Hepatocyte (in vitro differentiated cells): ENCODE measurements at regions not wholly inside any gene's neighbourhood (a gene's known extent, or its start where the extent isn't known, plus 50 kb on each side); places are given as distances from the start of the nearest gene placed in this dataset.

ENCODE experiments used
- DNase-seq: peaks from one replicate; pipeline ENCODE4 v3.0.0-alpha.2; 2016; ENCODE audit warnings: low spot score
- H2AFZ ChIP-seq: fragments of 200-600 bp; sonication (generic); 2 replicates; pipeline ENCODE4 v1.6.0; 2016; ENCODE audit warnings: antibody characterized with exemption, mild to moderate bottlenecking
- H3K27ac ChIP-seq: fragments of 200-600 bp; sonication (generic); 2 replicates; pipeline ENCODE4 v1.5.1; 2016; ENCODE audit warnings: mild to moderate bottlenecking
- H3K27me3 ChIP-seq: fragments of 200-600 bp; sonication (generic); 2 replicates; pipeline ENCODE4 v1.6.1; 2016
- H3K36me3 ChIP-seq: fragments of 200-600 bp; sonication (generic); replicated peaks from 2 replicates; pipeline ENCODE4 v1.5.1; 2016; ENCODE audit warnings: low read depth; ENCODE audit not compliant: insufficient read depth
- H3K4me1 ChIP-seq: fragments of 200-600 bp; sonication (generic); 2 replicates; pipeline ENCODE4 v1.5.1; 2016; ENCODE audit warnings: mild to moderate bottlenecking, moderate library complexity; ENCODE audit not compliant: insufficient read depth
- H3K4me2 ChIP-seq: fragments of 200-600 bp; sonication (generic); 2 replicates; pipeline ENCODE4 v1.6.0; 2016
- H3K4me3 ChIP-seq: fragments of 200-600 bp; sonication (generic); 2 replicates; pipeline ENCODE4 v1.5.1; 2016; ENCODE audit warnings: mild to moderate bottlenecking
- H3K79me2 ChIP-seq: fragments of 200-600 bp; sonication (generic); 2 replicates; pipeline ENCODE4 v1.6.0; 2017; ENCODE audit warnings: mild to moderate bottlenecking
- H3K9me2 ChIP-seq: fragments of 200-600 bp; sonication (generic); replicated peaks from 2 replicates; pipeline ENCODE4 v1.6.0; 2017; ENCODE audit warnings: mild to moderate bottlenecking; ENCODE audit not compliant: insufficient read depth
- H3K9me3 ChIP-seq: fragments of 200-600 bp; sonication (generic); 2 replicates; pipeline ENCODE4 v1.5.1; 2016; ENCODE audit warnings: low read depth, mild to moderate bottlenecking
- H4K20me1 ChIP-seq: fragments of 200-600 bp; sonication (generic); 2 replicates; pipeline ENCODE4 v1.6.0; 2016; ENCODE audit warnings: mild to moderate bottlenecking; ENCODE audit not compliant: insufficient read depth, poor library complexity, severe bottlenecking
- EZH2 ChIP-seq: fragments of 200-600 bp; sonication (generic); IDR thresholded peaks from 2 replicates; pipeline ENCODE4 v1.6.1; 2016; ENCODE audit warnings: antibody characterized with exemption, mild to moderate bottlenecking, borderline replicate concordance
- EZH2phosphoT487 ChIP-seq: fragments of 200-600 bp; sonication (generic); IDR thresholded peaks from one replicate; pipeline ENCODE4 v1.6.1; 2018; ENCODE audit warnings: antibody characterized with exemption, mild to moderate bottlenecking, low read depth, moderate library complexity; ENCODE audit not compliant: unreplicated experiment, severe bottlenecking
- WGBS: methylation state at CpG from one replicate; pipeline ENCODE4 v1.1.6; 2016; ENCODE audit warnings: low lambda C conversion rate; ENCODE audit errors: missing lambda C conversion rate; 5-methylcytosine and 5-hydroxymethylcytosine counted together
- TF ChIP-seq, protein P1 (sequence below): fragments of 200-600 bp; sonication (generic); IDR thresholded peaks from 2 replicates; pipeline ENCODE4 v1.5.1; 2016; ENCODE audit warnings: antibody characterized with exemption, mild to moderate bottlenecking; ENCODE audit not compliant: poor library complexity

DNA sequence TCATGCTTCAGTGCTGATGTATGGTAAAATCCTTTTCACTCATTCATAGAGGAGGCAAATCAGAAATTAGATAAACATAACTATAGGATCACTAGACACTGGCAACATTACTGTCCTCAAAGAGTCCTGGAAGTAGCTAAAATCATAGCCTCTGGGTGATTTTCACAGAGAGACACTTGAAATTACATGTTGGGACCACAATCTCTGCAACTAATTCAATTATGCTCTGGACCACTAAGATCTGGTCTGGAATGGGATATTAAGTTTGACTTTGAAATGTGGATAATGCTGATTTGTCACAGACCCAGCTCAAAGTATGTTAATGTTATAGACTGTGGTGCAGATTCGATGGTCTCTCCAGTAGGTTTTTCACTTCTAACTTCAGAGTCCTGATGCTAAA, 214.6 kb upstream of the CCNH start:
- WGBS, result 93% methylated on average over 1 of the region's 1 CpG
- Histone ChIP-seq H3K4me3 (no peak overlapping the region), H3K79me2 (no peaks in the 10 kb centered on the region), H3K4me1 (no peaks in the 10 kb centered on the region), H3K9me3 (no peaks in the 10 kb centered on the region), H2AFZ (no peak overlapping the region), H3K9me2 (no peaks in the 10 kb centered on the region), H3K27ac (no peak overlapping the region), H3K36me3 (no peaks in the 10 kb centered on the region), H4K20me1 (no peaks in the 10 kb centered on the region), H3K27me3 (no peaks in the 10 kb centered on the region), H3K4me2 (no peak overlapping the region)
- no peak for TF ChIP-seq EZH2phosphoT487
- DNase-seq, result no peak

DNA sequence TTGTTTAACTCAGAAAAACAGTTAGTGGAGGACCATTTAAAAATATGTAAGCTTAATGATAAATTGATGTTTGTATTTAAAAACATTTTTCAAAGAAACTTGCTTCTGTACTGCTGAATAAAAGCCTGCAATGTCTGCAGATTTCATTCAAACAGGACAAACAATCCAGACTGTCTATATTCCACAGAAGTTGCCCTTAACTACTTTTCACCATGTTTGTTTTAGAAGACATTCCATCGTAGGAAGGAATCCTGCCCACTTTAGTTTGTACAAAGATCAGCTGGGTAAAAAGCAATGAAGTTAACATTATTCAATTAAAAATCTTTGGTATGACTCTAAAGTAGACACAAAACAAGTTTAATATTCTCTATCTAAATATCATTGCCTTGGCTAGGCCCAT, 195.7 kb upstream of the CCNH start:
- H3K79me2 ChIP-seq, result no peaks in the 10 kb centered on the region

DNA sequence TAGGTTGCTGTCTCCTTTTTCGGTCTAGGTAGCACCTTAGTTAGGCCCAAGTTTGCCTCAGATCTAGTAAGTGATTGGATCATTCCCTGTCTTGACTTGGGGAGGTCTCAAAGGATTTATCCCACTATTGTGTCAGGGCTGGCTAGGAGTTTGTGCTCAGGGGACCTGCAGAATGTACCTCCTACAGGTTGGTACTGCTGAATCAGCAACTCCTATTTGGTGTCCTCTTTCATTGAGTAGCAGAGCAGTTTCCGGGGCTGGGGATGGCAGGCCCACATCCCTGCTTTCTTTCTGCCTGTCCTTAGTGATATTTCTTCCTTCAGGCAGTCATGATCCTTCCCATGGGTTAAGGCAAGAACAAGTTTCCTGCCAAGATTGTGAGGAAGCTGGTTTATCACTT, 192.9 kb upstream of the CCNH start:
- no peaks in the 10 kb centered on the region for H4K20me1 ChIP-seq
- H3K36me3 ChIP-seq, result no peaks in the 10 kb centered on the region
- no peak overlapping the region for H3K4me2 ChIP-seq
- TF ChIP-seq EZH2phosphoT487 (no peak), EZH2 (no peak)
- TF ChIP-seq, protein P1, sequence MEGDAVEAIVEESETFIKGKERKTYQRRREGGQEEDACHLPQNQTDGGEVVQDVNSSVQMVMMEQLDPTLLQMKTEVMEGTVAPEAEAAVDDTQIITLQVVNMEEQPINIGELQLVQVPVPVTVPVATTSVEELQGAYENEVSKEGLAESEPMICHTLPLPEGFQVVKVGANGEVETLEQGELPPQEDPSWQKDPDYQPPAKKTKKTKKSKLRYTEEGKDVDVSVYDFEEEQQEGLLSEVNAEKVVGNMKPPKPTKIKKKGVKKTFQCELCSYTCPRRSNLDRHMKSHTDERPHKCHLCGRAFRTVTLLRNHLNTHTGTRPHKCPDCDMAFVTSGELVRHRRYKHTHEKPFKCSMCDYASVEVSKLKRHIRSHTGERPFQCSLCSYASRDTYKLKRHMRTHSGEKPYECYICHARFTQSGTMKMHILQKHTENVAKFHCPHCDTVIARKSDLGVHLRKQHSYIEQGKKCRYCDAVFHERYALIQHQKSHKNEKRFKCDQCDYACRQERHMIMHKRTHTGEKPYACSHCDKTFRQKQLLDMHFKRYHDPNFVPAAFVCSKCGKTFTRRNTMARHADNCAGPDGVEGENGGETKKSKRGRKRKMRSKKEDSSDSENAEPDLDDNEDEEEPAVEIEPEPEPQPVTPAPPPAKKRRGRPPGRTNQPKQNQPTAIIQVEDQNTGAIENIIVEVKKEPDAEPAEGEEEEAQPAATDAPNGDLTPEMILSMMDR, result no peak
- no peaks in the 10 kb centered on the region for H3K79me2 ChIP-seq
- H3K4me1 ChIP-seq, result no peaks in the 10 kb centered on the region
- H3K27ac ChIP-seq, result no peak overlapping the region
- H3K9me2 ChIP-seq, result no peaks in the 10 kb centered on the region
- DNase-seq, result no peak
- H3K27me3 ChIP-seq, result no peaks in the 10 kb centered on the region
- no peaks in the 10 kb centered on the region for H3K9me3 ChIP-seq
- 89% methylated on average over 2 of the region's 2 CpGs for WGBS
- H3K4me3 ChIP-seq, result no peak overlapping the region
- no peak overlapping the region for H2AFZ ChIP-seq

More for the DNA sequence above, 195.7 kb upstream of the CCNH start:
- DNase-seq, result no peak
- Histone ChIP-seq H3K4me3 (no peak overlapping the region), H3K36me3 (no peaks in the 10 kb centered on the region), H2AFZ (no peak overlapping the region), H4K20me1 (no peaks in the 10 kb centered on the region), H3K4me1 (no peaks in the 10 kb centered on the region), H3K4me2 (no peak overlapping the region), H3K9me2 (no peaks in the 10 kb centered on the region), H3K27me3 (no peaks in the 10 kb centered on the region), H3K9me3 (no peaks in the 10 kb centered on the region), H3K27ac (no peak overlapping the region)
- TF ChIP-seq EZH2phosphoT487 (no peak), EZH2 (no peak)
- TF ChIP-seq, protein P1, result no peak
- WGBS, result 47% methylated on average over 1 of the region's 1 CpG

DNA sequence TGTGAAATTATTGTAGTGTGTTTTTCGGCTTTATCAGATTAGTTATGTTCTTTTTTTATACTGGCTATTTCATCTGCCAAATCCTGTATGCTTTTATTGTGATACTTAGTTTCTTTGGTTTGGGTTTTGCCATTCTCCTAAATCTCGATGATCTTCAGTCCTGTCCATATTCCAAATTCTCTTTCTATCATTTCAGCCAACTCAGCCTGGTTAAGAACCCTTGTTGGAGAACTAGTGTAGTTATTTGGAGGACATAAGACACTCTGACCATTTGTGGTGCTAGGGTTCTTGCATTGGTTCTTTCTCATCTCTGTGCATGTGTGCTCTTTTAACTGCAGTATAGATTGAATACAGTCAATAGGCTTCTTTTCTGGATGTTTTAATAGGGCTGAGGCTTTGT, 187.0 kb upstream of the CCNH start:
- H3K4me3 ChIP-seq, result no peak overlapping the region
- no peaks in the 10 kb centered on the region for H4K20me1 ChIP-seq
- DNase-seq, result no peak
- TF ChIP-seq, protein P1, result no peak
- TF ChIP-seq EZH2phosphoT487 (no peak), EZH2 (no peak)
- H3K4me1 ChIP-seq, result no peaks in the 10 kb centered on the region
- no peaks in the 10 kb centered on the region for H3K9me2 ChIP-seq
- no peaks in the 10 kb centered on the region for H3K79me2 ChIP-seq
- no peak overlapping the region for H2AFZ ChIP-seq
- H3K36me3 ChIP-seq, result no peaks in the 10 kb centered on the region
- WGBS, result 83% methylated on average over 2 of the region's 2 CpGs
- H3K27ac ChIP-seq, result no peak overlapping the region
- H3K9me3 ChIP-seq, result no peaks in the 10 kb centered on the region
- H3K27me3 ChIP-seq, result no peaks in the 10 kb centered on the region
- H3K4me2 ChIP-seq, result no peak overlapping the region
